ENCODE measurements at regions not wholly inside any gene's neighbourhood (a gene's known extent, or its start where the extent isn't known, plus 50 kb on each side); places are given as distances from the start of the nearest gene placed in this dataset.

GRCh38 chr11:116471608-116472256, 301.1 kb downstream of the BUD13 start:
- in situ Hi-C loops (cut with HindIII; ENCODE audit: low sequenced_read_pairs) = no loop called here
- DNase-seq (ENCODE audit: low spot score) = no peak

DNA sequence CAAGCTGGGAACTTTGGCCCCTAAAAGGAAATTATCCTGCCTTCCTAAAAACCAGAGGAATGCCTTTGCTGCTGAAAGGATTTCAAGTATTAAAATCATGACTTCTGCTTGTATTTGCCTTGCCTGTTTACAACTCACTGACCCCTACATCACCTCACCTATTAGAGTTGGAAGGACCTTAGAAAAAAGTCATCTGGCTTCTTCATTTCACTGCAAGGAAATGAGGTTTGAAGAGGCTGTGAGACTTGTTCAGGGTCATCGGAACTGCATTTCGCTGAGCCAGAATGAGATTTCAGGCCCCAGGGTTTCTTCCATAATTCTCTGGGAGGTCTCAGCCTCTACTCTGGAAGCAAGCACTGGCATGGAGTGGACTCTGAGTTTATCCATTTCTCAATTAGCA, 304.1 kb downstream of the BUD13 start:
- in situ Hi-C loops (cut with HindIII; ENCODE audit: low sequenced_read_pairs) = no loop called here
- no peak for DNase-seq (ENCODE audit: low spot score)

GRCh38 chr11:116467823-116468222, 305.0 kb downstream of the BUD13 start:
- in situ Hi-C loops (cut with HindIII; ENCODE audit: low sequenced_read_pairs) = no loop called here
- DNase-seq (ENCODE audit: low spot score) = no peak

DNA sequence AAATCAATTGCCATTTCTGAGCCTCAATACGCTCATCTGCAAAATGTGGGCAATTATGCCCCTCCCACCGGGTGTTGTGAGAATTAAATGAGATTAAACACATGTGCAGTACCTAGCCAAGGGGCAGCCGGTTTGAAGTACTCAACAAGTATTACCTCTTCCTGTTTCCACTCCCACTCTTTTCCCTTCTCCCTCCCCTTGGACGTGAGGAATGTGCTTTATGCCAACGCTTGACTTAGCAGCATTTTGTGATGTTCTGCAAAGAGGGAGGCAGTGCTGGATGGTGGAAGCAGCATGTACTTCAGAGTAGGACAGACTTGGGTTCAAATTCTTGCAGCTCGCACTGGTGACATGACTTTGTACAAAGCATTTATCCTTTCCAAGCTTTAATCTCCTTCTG, 306.0 kb downstream of the BUD13 start:
- in situ Hi-C loops (cut with HindIII; ENCODE audit: low sequenced_read_pairs) = no loop called here
- DNase-seq (ENCODE audit: low spot score) = no peak

GRCh38 chr11:116466191-116466590, 306.6 kb downstream of the BUD13 start:
- DNase-seq (ENCODE audit: low spot score) = peak; percentile 9
- in situ Hi-C loops (cut with HindIII; ENCODE audit: low sequenced_read_pairs) = no loop called here

GRCh38 chr11:116465056-116465455, 307.7 kb downstream of the BUD13 start:
- peak; percentile 12 for DNase-seq (ENCODE audit: low spot score)
- in situ Hi-C loops (cut with HindIII; ENCODE audit: low sequenced_read_pairs) = no loop called here

DNA sequence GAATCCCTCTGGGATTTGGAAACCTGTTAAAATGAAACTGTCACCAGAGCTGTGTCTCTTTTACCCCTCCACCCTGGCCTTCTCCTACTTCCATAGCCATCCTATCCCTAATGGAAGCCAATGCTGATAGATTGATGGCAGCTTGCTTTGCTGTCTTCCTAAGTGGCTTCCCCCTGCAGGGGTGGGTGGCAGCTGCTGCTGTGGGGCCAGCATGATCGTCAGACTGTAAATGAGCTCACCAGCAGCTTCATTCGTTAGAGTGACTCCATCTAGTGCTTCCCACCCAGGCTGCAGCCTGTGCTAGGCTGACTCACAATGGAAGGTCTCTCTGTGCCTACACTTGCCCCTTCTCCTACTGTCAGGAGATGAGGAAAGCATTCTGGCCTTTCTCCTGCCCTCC, 311.0 kb downstream of the BUD13 start:
- DNase-seq (ENCODE audit: low spot score) = no peak
- in situ Hi-C loops (cut with HindIII; ENCODE audit: low sequenced_read_pairs) = no loop called here

- in situ Hi-C loops (cut with HindIII; ENCODE audit: low sequenced_read_pairs) = no loop called here
- DNase-seq (ENCODE audit: low spot score) = no peak
Measured at GRCh38 chr11:116460156-116460920, 312.4 kb downstream of the BUD13 start.

- DNase-seq (ENCODE audit: low spot score) = no peak
- in situ Hi-C loops (cut with HindIII; ENCODE audit: low sequenced_read_pairs) = no loop called here
Measured at GRCh38 chr11:116459185-116460045, 313.4 kb downstream of the BUD13 start.

- in situ Hi-C loops (cut with HindIII; ENCODE audit: low sequenced_read_pairs) = no loop called here
- no peak for DNase-seq (ENCODE audit: low spot score)
Measured at GRCh38 chr11:116458546-116458945, 314.2 kb downstream of the BUD13 start.

- DNase-seq (ENCODE audit: low spot score) = peak; percentile 50
Measured at GRCh38 chr11:116457336-116458007, 315.3 kb downstream of the BUD13 start.

DNA sequence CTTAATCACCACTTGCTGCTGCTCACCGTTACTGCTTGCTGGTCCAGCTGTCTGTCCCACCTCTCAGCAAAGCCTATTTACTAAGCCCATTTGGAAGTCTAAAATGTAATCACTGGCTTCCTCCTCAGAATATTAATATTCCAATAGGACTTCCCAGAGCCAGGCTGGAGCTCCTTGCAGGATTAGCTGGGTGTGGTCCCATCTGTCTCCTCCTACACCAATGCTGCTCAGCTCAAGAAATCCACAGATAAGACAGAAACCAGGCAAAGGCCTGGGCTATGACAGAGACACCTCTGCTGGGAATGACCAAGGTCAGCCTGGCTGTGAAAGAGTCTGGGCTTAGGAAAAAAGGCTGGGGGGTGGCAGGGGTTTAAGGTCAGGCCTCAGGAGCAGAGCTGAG, 317.8 kb downstream of the BUD13 start:
- in situ Hi-C loops (cut with HindIII; ENCODE audit: low sequenced_read_pairs) = no loop called here
- DNase-seq (ENCODE audit: low spot score) = no peak

More at GRCh38 chr11:116457336-116458007, 315.3 kb downstream of the BUD13 start:
- in situ Hi-C loops (cut with HindIII; ENCODE audit: low sequenced_read_pairs) = no loop called here

DNA sequence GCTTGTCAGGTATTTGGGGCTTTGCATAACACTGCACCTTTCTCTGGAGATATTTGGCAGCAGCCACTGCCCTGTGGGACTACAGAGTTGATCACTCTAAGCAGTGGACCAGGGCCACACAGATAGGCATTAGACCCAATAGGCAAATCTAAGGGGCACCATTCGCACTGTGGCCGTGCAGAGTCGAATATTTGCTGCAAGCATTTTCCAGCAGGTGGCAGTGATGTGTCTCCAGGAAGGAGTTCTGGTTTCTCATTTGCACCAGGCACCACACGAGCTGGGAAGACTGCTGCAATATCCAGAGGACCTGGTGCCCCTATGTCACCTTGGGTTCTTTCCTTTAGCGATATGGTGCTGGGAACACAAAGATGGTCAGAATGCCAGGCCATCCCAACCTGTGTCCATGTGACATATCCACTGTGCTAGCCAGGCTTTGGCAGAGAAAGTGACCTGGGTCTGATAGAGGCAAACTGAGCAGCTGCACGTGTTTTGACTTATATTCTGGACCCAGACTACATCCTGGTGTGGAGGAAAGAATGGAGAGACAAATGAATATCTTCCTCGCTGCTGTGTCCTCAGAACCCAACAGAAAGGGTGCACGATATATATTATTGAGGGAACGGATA, 318.7 kb downstream of the BUD13 start:
- in situ Hi-C loops (cut with HindIII; ENCODE audit: low sequenced_read_pairs) = no loop called here

DNA sequence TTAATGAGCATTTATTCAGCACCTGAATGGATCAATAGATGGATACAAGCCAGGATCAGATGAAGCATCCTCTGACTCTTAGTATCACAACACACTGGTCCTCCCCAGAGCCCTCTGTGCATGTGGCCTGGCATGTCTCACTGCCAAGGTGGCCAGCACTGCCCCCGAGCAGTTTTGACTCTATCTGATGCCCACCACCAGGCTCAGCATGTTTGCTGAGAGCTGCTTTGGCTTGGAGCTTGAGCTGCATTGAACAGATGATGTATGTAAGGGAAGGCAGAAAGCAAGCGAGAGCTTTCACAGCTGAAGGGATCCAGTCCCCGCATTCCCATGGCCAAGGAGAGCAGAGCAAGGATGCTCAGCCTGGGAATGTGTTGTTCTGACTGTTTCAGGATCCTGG, 320.3 kb downstream of the BUD13 start:
- in situ Hi-C loops (cut with HindIII; ENCODE audit: low sequenced_read_pairs) = no loop called here

More for the DNA sequence above, 318.7 kb downstream of the BUD13 start:
- DNase-seq (ENCODE audit: low spot score) = peak; percentile 55

GRCh38 chr11:116449522-116449921, 323.3 kb downstream of the BUD13 start:
- in situ Hi-C loops (cut with HindIII; ENCODE audit: low sequenced_read_pairs) = no loop called here
- no peak for DNase-seq (ENCODE audit: low spot score)

More for the DNA sequence above, 320.3 kb downstream of the BUD13 start:
- DNase-seq (ENCODE audit: low spot score) = no peak

- no peak for DNase-seq (ENCODE audit: low spot score)
- in situ Hi-C loops (cut with HindIII; ENCODE audit: low sequenced_read_pairs) = no loop called here
Measured at GRCh38 chr11:116446048-116446941, 326.5 kb downstream of the BUD13 start.

- in situ Hi-C loops (cut with HindIII; ENCODE audit: low sequenced_read_pairs) = no loop called here
- DNase-seq (ENCODE audit: low spot score) = no peak
Measured at GRCh38 chr11:116445108-116446047, 327.4 kb downstream of the BUD13 start.

Data from G401 (cell line).